Glomerular visceral epithelial cell (primary cell): ENCODE measurements at regions not wholly inside any gene's neighbourhood (a gene's known extent, or its start where the extent isn't known, plus 50 kb on each side); places are given as distances from the start of the nearest gene placed in this dataset.

Source experiments
- DNase-seq: peaks from one replicate; pipeline ENCODE4 v3.0.0-alpha.2; 2016; ENCODE audit errors: extremely low spot score

DNA sequence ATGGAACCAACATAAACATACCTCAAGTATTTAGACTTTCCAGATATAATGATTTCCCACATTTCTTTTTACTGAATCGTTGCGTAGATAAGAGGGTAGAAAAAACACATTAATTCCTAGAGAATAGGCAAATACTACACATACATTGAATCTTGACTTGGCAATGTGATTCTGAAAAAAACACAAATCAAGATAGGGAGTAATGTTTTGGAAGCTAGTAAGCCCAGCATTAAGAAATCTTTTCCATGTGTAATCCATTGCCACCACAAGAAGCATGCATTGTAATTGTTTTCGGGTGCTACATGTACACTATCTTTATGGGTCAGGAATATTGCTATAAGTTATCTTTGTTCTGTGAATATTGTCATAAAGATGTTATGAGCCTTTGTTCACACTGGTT, 269.8 kb upstream of the PDGFD start:
- DNase-seq, result no peak

DNA sequence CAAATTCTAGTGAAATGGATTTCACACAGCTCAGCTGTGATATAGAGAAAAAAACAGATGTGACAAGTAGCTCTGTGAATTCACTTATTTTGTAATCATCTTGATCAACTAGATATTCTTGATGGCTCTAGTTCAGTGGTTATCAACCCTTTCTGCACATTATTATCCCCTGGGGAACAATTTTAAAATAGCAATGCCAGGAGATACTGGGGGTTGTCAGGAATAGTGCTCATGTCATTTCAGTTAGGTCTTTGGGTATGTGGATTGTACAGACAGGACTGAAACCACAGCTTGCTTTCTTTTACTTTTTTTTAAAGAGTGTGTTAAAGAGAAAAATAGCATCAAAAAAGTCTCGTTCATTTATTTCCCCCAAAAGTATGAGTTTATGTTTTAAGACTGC, 269.0 kb upstream of the PDGFD start:
- DNase-seq, result no peak

DNA sequence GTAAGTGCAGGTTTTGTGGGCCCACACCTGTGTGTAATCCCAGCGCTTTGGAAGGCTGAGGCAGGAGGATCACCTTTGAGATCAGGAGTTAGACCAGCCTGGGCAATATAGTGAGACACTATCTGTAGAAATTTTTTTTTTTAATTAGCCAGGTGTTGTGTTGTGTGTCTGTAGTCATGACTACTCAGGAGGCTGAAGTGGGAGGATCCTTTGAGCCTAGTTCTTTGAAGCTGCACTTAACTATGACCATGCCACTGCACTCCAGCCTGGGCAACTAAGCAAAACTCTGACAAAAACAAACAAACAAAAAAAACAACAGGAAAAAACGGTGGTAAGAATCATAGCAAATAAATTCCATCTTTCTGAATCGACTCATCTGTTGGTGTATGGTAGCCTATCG, 268.6 kb upstream of the PDGFD start:
- no peak for DNase-seq

DNA sequence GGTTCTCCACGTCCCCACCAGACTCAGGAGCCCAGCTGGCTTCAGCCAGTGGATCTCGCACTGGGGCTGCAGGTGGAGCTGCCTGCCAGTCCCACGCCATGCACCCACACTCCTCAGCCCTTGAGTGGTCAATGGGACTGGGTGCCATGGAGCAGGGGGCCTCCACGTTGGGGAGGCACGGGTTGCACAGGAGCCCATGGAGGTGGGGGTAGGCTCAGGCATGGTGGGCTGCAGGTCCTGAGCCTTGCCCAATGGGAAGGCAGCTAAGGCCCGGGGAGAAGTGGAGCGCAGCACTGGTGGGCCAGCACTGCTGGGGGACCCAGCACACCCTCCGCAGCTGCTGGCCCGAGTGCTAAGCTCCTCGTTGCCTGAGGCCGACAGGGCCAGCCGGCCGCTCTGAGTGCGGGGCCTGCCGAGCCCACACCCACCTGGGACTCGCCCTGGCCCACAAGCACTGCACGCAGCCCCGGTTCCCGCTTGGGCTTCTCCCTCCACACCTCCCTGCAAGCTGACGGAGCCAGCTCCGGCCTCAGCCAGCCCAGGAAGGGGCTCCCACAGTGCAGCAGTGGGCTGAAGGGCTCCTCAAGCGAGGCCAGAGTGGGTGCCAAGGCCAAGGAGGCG, 258.5 kb upstream of the PDGFD start:
- DNase-seq, result no peak

DNA sequence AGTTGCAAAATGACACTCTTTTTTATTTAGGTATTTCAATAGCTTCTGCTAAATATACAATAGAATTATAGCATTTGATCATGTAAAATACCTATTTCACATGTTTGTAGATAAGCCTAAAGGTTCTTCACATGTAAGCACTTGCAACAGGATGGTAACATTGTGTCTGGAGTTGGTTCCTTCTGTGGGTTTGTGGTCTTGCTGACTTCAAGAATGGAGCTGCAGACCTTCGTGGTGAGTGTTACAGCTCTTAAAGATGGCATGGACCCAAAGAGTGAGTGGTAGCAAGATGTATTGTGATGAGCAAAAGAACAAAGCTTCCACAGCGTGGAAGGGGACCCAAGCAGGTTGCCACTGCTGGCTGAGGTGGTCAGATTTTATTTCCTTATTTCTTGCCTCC, 246.4 kb upstream of the PDGFD start:
- peak; percentile 20 for DNase-seq

DNA sequence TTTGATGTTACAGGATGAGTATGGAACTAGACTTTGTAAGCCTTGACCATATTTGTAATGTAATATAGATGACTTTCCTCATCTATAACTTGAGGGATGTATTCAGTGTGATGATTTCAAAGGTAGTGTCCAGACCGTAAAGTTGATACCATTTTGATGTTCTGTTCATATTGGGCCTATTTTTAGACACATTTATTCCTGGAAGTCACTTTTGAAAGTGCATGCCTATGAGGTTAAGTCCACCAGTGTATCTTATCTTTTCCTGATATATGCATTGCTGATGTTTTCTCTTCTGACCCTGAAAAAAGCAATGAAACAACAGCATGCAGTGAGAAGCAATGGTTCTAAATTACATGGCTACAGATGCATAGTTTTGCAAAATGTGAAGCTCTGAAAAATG, 244.7 kb upstream of the PDGFD start:
- no peak for DNase-seq

DNA sequence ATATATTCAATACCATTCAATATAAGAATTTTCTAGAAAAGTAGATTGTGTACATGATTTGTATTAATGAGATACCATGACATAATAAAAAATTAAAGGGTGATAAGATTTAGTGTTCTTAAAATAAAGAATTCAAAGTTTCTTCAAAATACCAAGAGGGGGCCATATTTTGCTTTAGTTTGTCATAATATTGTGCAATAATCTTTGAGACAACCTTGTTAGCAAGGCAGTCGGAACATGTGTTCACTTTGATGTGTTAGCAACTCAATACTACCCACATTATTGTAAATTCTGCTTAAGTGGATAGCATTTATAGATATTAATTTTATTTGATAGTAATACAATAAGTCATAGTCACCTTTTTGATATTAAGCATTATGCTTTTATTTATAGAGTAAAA, 241.3 kb upstream of the PDGFD start:
- DNase-seq, result no peak

DNA sequence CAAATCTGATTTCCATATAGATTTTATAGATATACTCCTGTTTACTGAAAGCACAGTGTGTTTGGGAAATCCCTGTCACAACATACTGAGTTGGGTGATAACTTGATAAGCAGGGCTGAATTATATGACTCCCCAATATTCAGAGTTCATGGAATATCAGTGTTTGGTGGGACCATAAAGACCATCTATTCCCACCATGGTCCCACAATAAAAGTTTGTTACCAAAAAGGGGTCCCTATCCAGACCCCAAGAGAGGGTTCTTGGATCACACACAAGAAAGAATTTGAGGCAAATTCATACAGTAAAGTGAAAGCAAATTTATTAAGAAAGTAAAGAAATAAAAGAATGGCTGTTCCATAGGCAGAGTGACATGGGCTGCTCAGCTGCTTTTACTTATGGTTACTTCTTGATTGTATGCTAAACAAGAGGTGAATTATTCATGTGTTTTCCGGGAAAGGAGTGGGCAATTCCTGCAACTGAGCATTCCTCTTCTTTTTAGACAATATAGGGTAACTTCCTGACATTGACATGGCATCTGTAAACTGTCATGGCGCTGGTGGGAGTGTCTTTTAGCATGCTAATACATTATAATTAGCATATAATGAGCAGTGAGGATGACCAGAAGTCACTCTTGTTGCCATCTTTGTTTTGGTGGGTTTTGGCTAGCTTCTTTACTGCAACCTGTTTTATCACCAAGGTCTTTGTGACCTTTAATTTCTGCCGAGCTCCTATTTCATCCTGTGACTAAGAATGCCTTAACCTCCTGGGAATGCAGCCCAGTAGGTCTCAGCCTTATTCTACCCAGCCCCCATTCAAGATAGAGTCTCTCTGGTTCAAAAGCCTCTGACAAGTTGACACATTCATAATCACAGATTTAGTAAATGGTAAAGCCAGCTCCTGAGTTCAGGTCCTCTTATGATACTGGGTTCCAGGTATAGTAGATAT, 240.6 kb upstream of the PDGFD start:
- DNase-seq, result no peak

DNA sequence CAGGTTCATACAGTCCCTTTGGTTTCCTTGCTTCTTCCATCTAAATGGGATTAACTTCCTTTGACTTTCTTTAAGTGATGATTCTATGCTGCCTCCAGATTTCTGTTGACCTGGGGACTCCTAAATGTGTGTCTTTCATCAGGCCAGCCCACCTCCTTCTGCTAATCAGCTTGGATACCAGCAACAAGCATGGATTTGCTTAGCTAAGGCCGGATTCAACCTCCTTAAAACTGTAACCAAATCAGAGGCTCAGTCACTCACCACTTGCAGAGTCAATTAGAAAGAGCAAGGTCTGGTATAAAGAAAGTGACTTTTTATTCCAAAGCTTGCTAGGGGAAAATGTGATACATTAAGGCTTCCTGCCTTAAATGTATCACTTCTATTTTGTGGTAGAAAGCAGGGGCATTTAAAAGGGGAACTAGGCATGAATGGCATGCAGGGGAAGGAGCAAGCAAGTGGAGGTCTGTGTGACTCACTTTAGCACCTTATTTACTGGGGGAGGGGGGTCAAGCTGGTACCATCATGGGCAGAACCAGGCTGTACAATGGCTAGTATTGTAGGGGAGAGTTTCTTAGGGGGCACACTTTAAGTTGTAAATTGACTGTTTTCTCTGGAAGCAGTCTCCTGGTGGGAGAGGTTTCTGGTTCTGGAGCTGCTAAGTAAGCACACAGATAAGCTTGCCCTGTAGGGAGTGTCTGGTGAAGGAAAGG, 239.0 kb upstream of the PDGFD start:
- peak; percentile 49 for DNase-seq

DNA sequence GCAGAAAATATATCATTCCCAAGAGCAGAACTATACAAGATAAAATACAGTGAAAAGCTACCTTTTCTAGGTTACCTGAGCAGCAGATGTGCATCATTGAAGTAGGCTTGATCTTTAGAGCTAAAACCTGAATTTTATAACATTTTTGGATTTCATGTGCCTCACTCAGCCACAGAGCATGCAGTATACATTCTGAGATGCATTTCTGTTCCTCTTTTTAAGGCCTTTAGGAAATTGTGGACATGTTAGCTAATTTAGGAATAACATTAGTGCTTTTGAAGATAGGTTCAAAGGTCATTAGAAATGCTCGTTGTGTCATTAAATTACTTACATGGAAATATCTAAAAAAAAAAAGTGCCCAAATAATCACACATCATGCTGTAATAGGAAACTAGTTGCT, 230.6 kb upstream of the PDGFD start:
- no peak for DNase-seq

DNA sequence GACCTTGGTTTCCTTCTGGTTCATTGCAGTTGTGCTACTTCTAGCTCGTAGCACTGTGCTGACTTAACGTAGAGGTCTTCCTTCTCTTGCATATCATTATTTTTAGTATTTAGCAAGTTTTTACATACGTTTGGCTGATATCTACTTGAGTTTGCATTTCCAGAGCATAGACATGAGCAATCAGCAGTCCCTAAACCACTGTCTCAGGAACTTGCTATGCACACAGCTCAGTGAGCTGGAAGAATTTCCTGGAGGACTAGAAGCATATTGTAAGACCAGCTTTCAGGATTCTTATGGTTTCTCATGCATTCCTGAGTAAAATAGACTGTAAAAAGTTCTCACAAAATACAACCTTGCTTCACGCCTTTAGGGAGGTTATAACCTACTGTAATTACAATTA, 226.7 kb upstream of the PDGFD start:
- peak; percentile 82 for DNase-seq

DNA sequence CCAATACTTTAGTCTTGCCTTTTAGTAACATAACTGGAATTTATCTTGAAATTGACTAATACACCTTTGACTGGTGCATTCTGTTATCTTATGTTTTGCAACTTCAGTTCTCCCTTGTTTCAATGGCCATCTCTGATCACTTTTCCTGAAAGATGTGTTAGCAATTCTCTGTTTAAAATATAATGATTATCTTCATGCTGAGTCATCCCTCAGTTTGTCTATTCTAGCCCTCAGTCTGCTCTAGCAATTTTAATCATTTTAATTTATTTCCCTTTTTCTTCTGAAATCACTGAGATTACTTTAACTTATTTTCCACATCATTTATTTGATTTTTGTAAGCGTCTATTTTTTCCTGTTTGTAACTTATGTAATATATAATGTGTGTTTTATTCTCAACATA, 221.9 kb upstream of the PDGFD start:
- no peak for DNase-seq

DNA sequence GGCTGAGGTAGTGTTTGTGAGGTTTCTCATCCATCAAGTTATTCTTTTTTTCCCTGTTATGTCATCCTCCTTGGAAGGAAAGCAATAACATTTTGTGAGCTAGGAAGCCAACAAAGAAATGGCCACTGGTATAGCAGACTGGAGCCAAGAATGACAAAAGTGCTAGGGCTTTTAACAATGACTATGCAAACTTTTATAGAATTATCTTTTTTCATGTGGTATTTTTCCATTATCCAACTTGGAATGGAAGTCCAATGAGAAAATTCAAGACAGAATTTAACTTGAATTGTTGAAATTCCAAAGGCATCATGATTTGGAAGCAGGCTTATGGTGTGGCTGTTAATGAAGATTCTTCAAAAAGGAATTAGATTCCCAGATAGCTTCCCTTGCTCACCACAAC, 216.4 kb upstream of the PDGFD start:
- DNase-seq, result no peak

DNA sequence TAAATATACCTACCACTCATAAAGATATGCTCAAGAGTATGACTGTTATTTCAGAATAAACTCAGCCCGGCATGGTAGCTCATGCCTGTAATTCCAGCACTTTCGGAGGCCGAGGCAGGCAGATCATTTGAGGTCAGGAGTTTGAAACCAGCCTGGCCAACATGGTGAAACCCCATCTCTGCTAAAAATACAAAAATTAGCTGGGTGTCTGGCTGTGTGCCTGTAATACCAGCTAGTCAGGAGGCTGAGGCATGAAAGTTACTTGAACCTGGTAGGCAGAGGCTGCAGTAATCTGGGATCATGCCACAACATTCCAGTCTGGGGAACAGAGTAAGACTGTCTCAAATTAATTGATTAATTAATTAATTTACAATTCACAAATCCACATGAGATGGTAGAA, 208.2 kb upstream of the PDGFD start:
- DNase-seq, result no peak

DNA sequence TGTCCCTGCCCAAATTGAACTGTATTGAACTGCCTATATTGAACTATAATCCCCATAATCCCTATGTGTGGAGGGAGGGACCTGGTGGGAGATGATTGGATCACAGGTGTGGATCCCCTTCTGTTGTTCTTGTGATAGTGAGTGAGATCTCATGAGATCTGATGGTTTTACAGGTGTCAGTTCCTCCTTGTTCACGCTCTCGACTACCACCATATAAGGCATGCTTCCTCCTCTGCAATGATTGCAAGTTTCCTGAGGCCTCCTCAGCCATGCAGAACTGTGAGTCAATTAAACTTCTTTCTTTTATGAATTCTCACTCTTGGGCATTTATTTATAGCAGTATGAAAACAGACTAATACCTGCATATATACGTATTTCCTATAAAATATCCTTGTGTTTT, 206.5 kb upstream of the PDGFD start:
- DNase-seq, result no peak

DNA sequence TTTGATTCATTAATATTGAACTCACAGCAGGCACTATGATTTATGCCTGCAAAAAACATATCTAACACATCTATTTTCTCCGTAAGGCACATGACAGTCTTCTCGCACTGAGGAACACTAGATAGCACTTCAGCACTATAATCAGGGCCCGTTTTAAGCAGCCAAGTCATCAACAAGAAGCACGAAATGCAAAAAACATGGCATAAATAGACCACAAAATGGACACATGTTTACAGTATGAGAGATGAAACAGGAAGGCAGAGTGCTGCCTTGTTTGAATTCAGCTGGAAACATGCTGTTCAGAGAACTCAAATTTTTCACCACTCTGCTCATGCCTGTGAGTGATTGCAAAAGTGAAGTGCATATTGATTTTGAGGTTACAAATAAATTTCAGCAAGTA, 205.8 kb upstream of the PDGFD start:
- DNase-seq, result no peak

DNA sequence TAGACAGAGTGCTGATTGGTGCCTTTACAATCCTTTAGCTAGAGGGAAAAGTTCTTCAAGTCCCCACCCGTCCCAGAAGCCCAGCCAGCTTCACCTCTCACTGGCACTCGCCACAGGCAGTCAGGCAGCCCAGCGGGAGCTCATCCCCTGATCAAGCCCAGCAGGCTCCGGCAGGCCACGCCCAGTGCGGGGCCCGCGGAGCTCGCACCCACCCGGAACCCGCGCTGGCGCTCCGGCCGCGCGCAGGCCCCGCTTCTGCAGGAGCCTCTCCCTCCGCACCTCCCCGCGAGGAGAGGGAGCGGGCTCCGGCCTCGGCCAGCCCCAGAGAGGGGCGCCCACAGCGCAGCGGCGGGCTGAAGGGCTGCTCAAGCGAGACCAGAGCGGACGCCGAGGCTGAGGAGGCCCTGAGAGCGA, 202.4 kb upstream of the PDGFD start:
- no peak for DNase-seq

DNA sequence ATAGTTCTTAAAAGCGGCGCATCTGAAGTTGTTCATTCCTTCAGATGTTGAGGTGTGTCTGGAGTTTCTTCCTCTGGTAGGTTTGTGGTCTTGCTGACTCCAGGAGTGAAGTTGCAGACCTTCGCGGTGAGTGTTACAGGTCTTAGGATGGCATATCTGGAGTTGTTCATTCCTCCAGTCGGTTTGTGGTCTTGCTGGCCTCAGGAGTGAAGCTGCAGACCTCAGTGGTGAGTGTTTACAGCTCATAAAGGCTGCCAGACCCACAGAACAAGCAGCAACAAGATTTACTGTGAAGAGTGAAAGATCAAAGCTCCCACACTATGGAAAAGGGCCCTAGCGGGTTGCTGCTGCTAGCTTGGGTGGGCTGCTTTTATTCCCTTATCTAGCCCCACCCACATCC, 201.7 kb upstream of the PDGFD start:
- no peak for DNase-seq

DNA sequence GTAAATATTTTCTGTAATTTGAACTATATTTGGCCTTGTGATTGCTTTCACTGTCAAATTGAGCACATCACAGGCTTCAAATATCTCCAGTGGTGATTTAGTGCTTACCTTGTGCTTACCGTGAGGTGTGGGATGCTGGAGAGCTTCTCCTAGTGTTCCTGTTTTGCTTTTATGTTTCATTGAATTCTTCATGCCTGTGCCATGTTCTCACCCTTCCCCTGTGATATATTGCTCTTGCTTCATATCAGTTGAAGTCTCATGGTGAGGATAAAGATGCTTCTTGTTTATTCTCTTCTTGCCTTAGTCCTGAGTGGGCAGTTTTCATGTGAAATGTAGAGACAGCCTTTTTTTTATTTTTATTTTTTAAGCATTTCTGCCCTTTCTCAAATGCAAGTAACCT, 198.0 kb upstream of the PDGFD start:
- no peak for DNase-seq

DNA sequence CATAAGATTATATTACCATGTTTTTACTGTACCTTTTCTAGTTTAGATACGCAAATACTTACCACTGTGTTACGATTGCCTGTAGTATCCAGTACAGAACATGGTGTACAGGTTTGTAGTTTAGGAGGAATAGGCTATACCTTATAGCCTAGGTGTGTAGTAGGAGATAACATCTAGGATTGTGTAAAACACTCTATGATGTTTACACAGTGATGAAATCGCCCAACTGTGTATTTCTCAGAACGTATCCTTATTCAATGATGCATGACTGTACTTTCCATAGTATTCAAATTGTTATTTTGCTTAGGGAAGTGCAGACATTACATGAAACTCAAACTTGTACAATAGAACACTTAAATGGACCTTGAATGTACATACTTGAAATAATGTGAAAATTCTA, 188.1 kb upstream of the PDGFD start:
- no peak for DNase-seq

DNA sequence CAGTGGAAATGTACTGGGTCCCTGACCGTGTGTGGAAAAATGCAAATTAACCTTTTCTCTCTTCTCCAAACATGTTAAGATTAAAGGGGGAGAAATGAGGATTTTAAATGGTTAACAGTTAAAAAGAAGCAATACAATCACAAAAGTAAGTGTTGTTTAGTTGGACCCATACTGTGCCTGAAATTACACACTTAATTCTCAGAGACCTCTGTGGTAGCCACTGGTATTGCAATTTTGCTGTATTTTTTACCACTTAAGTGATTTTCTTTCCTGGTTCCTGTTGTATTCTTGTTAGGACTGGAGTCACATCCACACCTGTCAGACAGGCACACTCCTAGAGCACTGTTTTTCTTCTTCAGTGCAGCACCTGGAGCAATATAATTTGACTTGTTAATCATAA, 179.6 kb upstream of the PDGFD start:
- DNase-seq, result no peak

DNA sequence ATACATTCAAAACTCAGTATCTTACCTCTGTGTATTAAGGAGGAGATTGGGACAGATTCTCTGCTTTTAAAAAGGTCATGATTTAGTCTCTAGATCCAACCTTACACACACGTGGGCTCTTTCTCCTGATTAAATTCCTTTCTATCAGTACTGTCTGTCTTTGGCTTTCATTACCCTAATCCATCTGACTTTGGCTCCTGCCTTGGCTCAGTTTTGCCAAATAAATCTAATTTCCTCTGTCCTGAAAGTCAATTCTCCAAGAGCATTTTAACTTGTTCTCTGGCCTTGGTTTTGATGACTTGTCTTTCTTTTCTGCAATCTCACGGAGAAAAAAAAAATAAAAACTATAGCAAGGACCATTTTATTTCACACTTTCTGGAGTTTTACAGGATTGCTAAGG, 176.6 kb upstream of the PDGFD start:
- DNase-seq, result no peak

DNA sequence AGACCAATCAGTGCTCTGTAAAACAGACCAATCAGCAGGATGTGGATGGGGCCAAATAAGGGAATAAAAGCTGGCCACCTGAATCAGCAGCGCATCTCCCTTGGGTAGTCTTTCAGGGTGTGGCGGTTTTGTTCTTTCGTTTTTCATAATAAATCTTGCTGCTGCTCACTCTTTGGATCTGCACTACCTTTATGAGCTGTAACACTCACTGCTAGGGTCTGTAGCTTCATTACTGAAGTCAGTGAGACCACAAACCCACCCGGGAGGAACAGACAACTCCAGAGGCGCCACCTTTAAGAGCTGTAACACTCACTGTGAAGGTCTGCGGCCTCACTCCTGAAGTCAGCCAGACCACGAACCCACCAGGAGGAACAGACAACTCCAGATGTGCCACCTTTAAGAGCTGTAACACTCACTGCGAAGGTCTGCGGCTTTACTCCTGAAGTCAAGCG, 175.5 kb upstream of the PDGFD start:
- DNase-seq, result no peak
